ENCODE measurements at regions not wholly inside any gene's neighbourhood (a gene's known extent, or its start where the extent isn't known, plus 50 kb on each side); places are given as distances from the start of the nearest gene placed in this dataset.

- no peak for DNase-seq (ENCODE audit: low spot score)
Measured at GRCh38 chr12:59041241-59042121, 121.2 kb upstream of the LRIG3 start.

GRCh38 chr12:59040656-59041055 is 120.4 kb upstream of the LRIG3 start:
- DNase-seq (ENCODE audit: low spot score) = no peak

DNA sequence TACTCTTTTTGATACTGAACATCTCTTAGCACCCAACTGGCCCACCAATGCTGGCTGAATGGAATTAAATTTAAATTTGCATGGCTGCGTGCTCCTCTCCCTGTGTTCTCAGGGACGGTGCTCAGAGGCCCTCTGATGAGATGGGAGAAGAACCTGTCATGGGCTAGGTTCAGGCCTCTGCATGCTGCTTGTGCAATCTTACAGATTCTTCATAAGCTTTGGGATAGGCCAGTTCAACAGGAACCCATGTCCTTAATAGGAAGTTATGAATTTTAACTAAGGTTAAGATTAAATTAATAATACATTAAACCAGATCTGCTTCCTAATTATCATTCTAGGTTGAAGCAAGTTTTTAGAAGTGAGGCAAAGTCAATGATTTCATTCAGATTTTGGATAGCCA is 119.7 kb upstream of the LRIG3 start:
- no peak for DNase-seq (ENCODE audit: low spot score)

DNA sequence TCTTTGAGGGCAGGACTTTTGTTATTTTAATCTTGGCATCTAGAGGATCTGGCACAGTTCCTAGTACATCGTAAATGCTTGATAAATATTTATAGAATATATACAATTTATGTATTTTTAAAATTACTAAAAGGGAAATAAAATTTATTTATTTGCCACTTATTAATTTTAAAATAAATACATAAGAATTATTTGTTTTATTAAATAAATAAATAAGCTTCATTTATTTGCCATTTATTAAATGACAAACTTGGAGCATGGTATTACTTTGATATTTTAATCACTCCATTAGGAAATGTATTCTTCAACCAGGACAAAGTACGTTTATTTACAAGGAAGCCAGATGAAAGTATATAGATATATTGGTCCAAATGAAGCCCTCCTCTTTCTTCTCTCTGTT is 118.7 kb upstream of the LRIG3 start:
- no peak for DNase-seq (ENCODE audit: low spot score)

GRCh38 chr12:59036973-59037762 is 116.9 kb upstream of the LRIG3 start:
- DNase-seq (ENCODE audit: low spot score) = no peak

GRCh38 chr12:59036347-59036746 is 116.0 kb upstream of the LRIG3 start:
- no peak for DNase-seq (ENCODE audit: low spot score)

DNA sequence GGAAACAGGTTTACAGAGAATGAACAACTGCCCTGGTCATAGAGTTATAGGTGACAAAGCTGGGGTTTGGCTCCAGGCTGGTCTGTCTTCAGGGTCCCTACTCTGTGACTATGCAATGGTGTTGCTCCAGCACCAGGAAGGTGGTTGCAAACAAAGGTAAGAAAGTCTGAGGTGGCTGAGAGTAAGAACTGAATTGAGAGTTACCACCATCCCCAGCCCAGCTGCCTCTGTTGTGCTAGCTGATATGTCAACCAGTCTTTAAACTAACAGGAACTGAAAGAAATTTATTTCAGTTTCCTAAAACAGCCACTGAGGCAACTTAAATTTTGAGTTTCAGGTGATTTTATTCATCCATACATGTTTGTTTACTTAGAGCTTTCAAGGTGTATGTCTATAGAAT is 111.0 kb upstream of the LRIG3 start:
- no peak for DNase-seq (ENCODE audit: low spot score)

GRCh38 chr12:59030415-59030814 is 110.1 kb upstream of the LRIG3 start:
- no peak for DNase-seq (ENCODE audit: low spot score)

DNA sequence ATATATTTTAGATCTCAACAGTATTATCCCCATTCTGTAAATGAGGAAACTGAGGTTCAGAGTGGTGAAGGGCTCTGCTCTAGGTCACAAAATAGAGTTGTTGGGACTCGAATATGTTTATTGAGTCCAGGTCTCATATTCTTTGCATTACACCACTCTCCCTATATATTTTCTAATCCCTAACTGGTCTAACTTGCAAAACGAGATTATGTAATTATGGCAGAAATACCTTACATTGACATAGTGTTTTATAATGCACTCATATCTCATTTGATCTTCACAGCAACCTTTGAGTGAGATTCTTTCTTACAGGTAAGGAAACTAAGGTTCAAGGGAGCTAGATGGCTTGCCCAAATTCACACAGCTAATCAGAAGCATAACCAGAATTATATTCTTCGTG is 106.9 kb upstream of the LRIG3 start:
- no peak for DNase-seq (ENCODE audit: low spot score)

- no peak for DNase-seq (ENCODE audit: low spot score)
Measured at GRCh38 chr12:59023861-59024424, 103.6 kb upstream of the LRIG3 start.

GRCh38 chr12:59020073-59020946 is 100.0 kb upstream of the LRIG3 start:
- no peak for DNase-seq (ENCODE audit: low spot score)

DNA sequence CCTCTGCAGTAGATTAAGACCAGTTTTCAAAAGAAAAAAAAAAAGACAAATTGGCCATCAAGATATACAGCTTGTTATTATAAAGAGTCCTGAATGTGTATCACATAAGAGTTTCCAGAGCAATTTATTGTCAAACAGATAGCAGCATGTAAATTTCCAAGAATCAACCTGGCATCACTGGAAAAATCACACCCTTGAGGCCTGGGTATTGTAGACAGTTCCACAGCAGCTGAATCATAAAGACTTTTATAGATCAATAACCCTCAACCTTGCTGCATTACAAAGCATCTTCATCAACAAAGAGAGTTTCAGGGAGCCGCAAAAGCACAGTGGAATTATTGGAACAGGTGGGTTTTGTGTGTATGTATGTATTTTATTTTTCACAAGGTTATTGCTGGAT is 94.6 kb upstream of the LRIG3 start:
- DNase-seq (ENCODE audit: low spot score) = no peak

- no peak for DNase-seq (ENCODE audit: low spot score)
Measured at GRCh38 chr12:59010941-59011340, 90.6 kb upstream of the LRIG3 start.

DNA sequence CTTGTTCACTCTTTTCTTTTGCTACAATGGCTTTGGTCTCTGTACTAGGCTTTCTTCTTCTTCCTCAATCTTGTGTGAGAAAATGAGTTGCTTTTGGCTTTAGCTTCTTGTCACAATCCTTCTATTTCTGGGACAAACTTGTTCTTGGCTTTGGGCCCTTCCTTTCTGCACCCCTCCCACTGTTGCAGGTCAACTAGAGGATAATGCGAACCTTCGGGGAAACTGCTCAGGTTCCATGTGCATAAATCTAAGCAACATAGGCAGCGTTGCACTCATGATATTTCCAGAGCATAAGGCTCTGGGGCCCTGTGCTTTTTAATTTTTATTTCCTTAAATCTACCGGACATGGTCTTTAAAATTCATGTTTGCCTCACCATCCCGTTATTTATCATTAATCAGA is 89.8 kb upstream of the LRIG3 start:
- DNase-seq (ENCODE audit: low spot score) = no peak

GRCh38 chr12:59007620-59008019 is 87.3 kb upstream of the LRIG3 start:
- no peak for DNase-seq (ENCODE audit: low spot score)

DNA sequence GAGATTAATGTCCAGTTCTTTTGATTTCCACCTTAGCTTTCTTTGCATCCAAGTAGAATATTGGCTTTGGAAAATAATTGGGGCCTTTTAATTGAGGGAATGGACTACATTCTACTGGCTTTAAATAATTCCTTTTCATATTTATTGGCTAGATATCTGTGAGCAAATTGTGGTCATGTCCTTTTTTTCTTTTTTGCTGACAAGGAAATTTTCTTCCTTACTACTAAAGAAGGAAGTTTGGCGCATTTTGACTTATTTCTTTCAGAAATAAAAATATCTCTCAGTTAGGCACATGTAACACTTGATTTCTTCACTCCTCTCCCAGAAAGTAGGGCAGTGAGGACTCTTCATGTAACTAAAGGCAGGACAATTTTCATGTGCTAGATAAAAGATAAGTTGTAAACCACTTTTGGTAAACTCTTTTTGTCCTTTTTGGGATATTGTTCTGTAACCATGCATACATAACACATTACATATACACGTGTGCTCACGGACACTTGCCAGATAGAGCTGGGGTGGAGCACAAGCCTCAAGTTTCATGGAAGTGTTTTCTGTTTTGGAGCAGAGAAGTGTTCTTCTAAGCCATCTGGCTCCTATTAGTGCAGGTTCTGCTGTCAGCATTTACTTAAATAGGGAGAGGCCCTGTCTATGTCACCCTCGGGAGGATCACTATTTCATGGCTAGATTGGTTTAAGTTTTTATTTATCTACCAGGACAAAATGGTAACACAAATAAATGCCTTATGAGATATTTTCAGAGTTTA is 85.1 kb upstream of the LRIG3 start:
- DNase-seq (ENCODE audit: low spot score) = no peak

- DNase-seq (ENCODE audit: low spot score) = no peak
Measured at GRCh38 chr12:59004456-59004855, 84.2 kb upstream of the LRIG3 start.

GRCh38 chr12:58995666-58996363 is 75.5 kb upstream of the LRIG3 start:
- DNase-seq (ENCODE audit: low spot score) = no peak

DNA sequence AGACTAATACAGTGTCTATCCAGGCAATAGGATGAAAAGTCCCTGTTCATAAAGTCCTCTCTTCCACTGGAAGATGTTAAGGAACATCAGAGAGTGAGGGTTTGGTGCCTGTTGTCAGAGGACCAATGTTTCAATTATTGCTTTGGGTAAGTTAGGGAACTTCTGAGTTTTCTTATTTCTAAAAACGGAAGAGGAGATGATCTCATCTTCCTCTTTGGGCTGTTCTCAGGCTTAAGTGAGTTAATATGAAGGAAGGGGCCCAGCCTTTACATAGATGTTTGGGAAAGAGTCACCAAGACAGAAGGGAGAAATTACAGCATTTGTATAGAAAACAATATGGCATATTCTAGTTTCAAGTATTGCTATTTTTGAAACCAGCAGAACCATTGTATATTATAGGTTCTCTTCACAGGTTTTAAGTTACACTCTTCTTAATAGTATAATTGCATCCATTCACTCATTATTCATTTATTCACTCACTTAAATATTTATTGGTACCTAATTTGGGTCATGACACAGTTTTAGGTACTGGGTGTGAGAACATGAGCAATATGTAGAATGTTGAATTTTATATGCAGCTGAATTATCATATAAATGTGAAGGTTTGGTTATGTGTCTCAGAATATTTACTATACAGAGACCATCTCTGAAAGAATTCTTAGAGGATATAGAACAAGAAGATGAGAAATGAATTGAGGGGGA is 68.5 kb upstream of the LRIG3 start:
- DNase-seq (ENCODE audit: low spot score) = no peak

DNA sequence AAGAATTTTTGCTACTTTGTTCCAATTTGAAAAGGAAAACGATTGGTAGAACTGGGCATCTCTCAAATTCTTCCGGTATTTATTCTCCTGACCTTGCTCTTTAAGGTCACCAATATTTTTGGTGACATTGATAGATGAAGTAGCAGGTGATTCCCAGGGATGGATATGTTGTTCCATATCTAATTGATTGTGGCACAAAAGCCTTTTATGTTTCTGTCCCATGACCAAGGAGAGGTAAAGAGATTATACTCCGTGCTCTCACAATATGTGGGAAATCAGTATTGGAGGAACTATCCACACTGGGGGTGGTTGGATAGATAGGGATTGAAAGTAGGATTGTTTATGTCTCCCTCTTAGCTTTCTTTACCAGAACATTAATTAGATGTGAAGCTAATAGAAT is 61.7 kb upstream of the LRIG3 start:
- no peak for DNase-seq (ENCODE audit: low spot score)

Measured in HuH-7 (cell line).